IMR-90 (cell line): ENCODE measurements at regions not wholly inside any gene's neighbourhood (a gene's known extent, or its start where the extent isn't known, plus 50 kb on each side); places are given as distances from the start of the nearest gene placed in this dataset.

ENCODE experiments used
- ATAC-seq: fragments of 200-7000 bp; cut with Tn5 transposase; 2 replicates; pipeline ENCODE4 v1.9.1; 2020; ENCODE audit warnings: low read depth, mild to moderate bottlenecking, moderate library complexity
- BruUV-seq: library from RNA; stranded (reverse); fragments of 400-500 nt; replicated peaks from 2 replicates; lab custom pipeline; 2021; lab: Mats Ljungman, UMichigan
- CTCF ChIA-PET: fragments of 300-600 bp; formaldehyde crosslinking; extraction: SDS; loops from one replicate; lab custom pipeline; 2021; ENCODE audit warnings: antibody characterized with exemption; lab: Yijun Ruan, JAX
- POLR2A ChIA-PET: fragments of 300-600 bp; sonication (Branson Sonifier 250); formaldehyde crosslinking; loops from one replicate; lab custom pipeline; 2022; ENCODE audit warnings: antibody characterized with exemption; ENCODE audit not compliant: unreplicated experiment; lab: Charles Lee
- DNase-seq: peaks from one replicate; pipeline ENCODE4 v3.0.0; 2013
- H2AFZ ChIP-seq: replicated peaks from 2 replicates; pipeline ENCODE3; 2013; ENCODE audit warnings: low read length, mild to moderate bottlenecking; ENCODE audit not compliant: poor library complexity
- H2AK5ac ChIP-seq: 2 replicates; pipeline ENCODE4 v1.6.1; 2013; ENCODE audit warnings: low read depth, low read length, inconsistent platforms
- H2AK9ac ChIP-seq: replicated peaks from 2 replicates; pipeline ENCODE3; 2013; ENCODE audit warnings: mild to moderate bottlenecking, low read depth, low read length, moderate library complexity; ENCODE audit not compliant: poor library complexity
- H2BK120ac ChIP-seq: 2 replicates; pipeline ENCODE4 v1.6.1; 2013; ENCODE audit warnings: low read depth, low read length, inconsistent platforms
- H2BK15ac ChIP-seq: 3 replicates; pipeline ENCODE4 v1.6.1; 2013; ENCODE audit warnings: low read depth, low read length, inconsistent platforms
- H2BK20ac ChIP-seq: 2 replicates; pipeline ENCODE4 v1.6.1; 2013; ENCODE audit warnings: low read depth, mild to moderate bottlenecking, inconsistent platforms, low read length, moderate library complexity
- H2BK5ac ChIP-seq: 2 replicates; pipeline ENCODE4 v1.6.1; 2013; ENCODE audit warnings: mild to moderate bottlenecking, low read depth, low read length, inconsistent platforms; ENCODE audit not compliant: poor library complexity, severe bottlenecking
- H3K14ac ChIP-seq: replicated peaks from 2 replicates; pipeline ENCODE4 v1.6.1; 2013; ENCODE audit warnings: low read depth, low read length, inconsistent platforms
- H3K18ac ChIP-seq: 2 replicates; pipeline ENCODE4 v1.6.1; 2013; ENCODE audit warnings: low read depth, low read length, control low read depth
- H3K23ac ChIP-seq: 2 replicates; pipeline ENCODE4 v1.6.1; 2013; ENCODE audit warnings: low read depth, low read length, inconsistent platforms
- H3K27ac ChIP-seq: 2 replicates; pipeline ENCODE4 v1.5.1; 2013; ENCODE audit warnings: mild to moderate bottlenecking, control low read depth, low read length; ENCODE audit not compliant: insufficient read depth
- H3K27me3 ChIP-seq: 2 replicates; pipeline ENCODE4 v1.6.1; 2013; ENCODE audit warnings: low read length; ENCODE audit not compliant: control insufficient read depth, insufficient read depth
- H3K36me3 ChIP-seq: 2 replicates; pipeline ENCODE4 v1.6.1; 2013; ENCODE audit warnings: low read length, mixed read lengths; ENCODE audit not compliant: control insufficient read depth, insufficient read depth
- H3K4ac ChIP-seq: 2 replicates; pipeline ENCODE4 v1.6.1; 2013; ENCODE audit warnings: low read depth, low read length, inconsistent platforms
- H3K4me1 ChIP-seq: 2 replicates; pipeline ENCODE4 v1.6.1; 2013; ENCODE audit warnings: low read length, mixed read lengths; ENCODE audit not compliant: control insufficient read depth, insufficient read depth
- H3K4me2 ChIP-seq: 2 replicates; pipeline ENCODE4 v1.6.1; 2013; ENCODE audit warnings: low read depth, mild to moderate bottlenecking, control low read depth, low read length, moderate library complexity
- H3K4me3 ChIP-seq: 2 replicates; pipeline ENCODE4 v1.5.1; 2013; ENCODE audit warnings: low read depth, mild to moderate bottlenecking, control low read depth, low read length, moderate library complexity; ENCODE audit not compliant: insufficient read depth
- H3K56ac ChIP-seq: 2 replicates; pipeline ENCODE4 v1.6.1; 2013; ENCODE audit warnings: low read length, inconsistent platforms; ENCODE audit not compliant: insufficient read depth; ENCODE audit errors: extremely low read depth
- H3K79me1 ChIP-seq, 2 experiments: 2 replicates each; pipeline ENCODE4 v1.6.1; 2013; ENCODE audit warnings: low read length in 2 of 2, inconsistent platforms in 1 of 2, low read depth in 1 of 2
- H3K9ac ChIP-seq: 2 replicates; pipeline ENCODE4 v1.6.1; 2013; ENCODE audit warnings: low read depth, low read length, control low read depth
- H3K9me1 ChIP-seq: 2 replicates; pipeline ENCODE4 v1.6.1; 2013; ENCODE audit warnings: low read length, inconsistent platforms; ENCODE audit not compliant: insufficient read depth
- H3K9me3 ChIP-seq: 2 replicates; pipeline ENCODE4 v1.6.1; 2013; ENCODE audit warnings: low read length; ENCODE audit not compliant: control insufficient read depth, insufficient read depth
- H4K20me1 ChIP-seq: 2 replicates; pipeline ENCODE4 v1.6.1; 2013; ENCODE audit warnings: low read length, inconsistent platforms; ENCODE audit not compliant: insufficient read depth
- H4K5ac ChIP-seq: 2 replicates; pipeline ENCODE4 v1.6.1; 2013; ENCODE audit warnings: mild to moderate bottlenecking, low read depth, low read length, control low read depth
- H4K8ac ChIP-seq, 2 experiments: 2 replicates each; pipeline ENCODE4 v1.6.1; 2013; ENCODE audit warnings: low read depth in 2 of 2, low read length in 2 of 2, control low read depth in 1 of 2, inconsistent platforms in 1 of 2
- H4K91ac ChIP-seq: 2 replicates; pipeline ENCODE4 v1.6.1; 2013; ENCODE audit warnings: low read depth, low read length, inconsistent platforms; ENCODE audit not compliant: insufficient read depth
- BHLHE40 ChIP-seq: fragments of 150-350 bp; IDR thresholded peaks from 2 replicates; pipeline ENCODE4 v1.6.1; 2016; ENCODE audit warnings: mild to moderate bottlenecking, low read depth, low read length
- CEBPB ChIP-seq: IDR thresholded peaks from 2 replicates; pipeline ENCODE4 v1.6.1; 2012; ENCODE audit warnings: low read depth, low read length, improper control_type of control experiment
- CTCF ChIP-seq: conservative IDR thresholded peaks from 2 replicates; pipeline ENCODE4 v1.5.1; 2012; ENCODE audit warnings: mild to moderate bottlenecking, low read depth, low read length, improper control_type of control experiment
- ELK1 ChIP-seq: fragments of 150-350 bp; IDR thresholded peaks from 2 replicates; pipeline ENCODE4 v1.6.1; 2016; ENCODE audit warnings: low read depth, mild to moderate bottlenecking, low read length, moderate library complexity, borderline replicate concordance
- FOS ChIP-seq: fragments of 150-350 bp; IDR thresholded peaks from 2 replicates; pipeline ENCODE4 v1.6.1; 2016; ENCODE audit warnings: low read depth, low read length
- MAFK ChIP-seq: IDR thresholded peaks from 2 replicates; pipeline ENCODE4 v1.6.1; 2012; ENCODE audit warnings: low read depth, low read length, improper control_type of control experiment
- MXI1 ChIP-seq: IDR thresholded peaks from 2 replicates; pipeline ENCODE4 v1.6.1; 2012; ENCODE audit warnings: low read depth, mild to moderate bottlenecking, low read length, moderate library complexity, borderline replicate concordance
- NFE2L2 ChIP-seq: fragments of 150-350 bp; IDR thresholded peaks from 2 replicates; pipeline ENCODE4 v1.6.1; 2016; ENCODE audit warnings: low read depth, mild to moderate bottlenecking, low read length
- POLR2A ChIP-seq: IDR thresholded peaks from 2 replicates; pipeline ENCODE4 v1.6.1; 2012; ENCODE audit warnings: mild to moderate bottlenecking, low read depth, low read length
- RAD21 ChIP-seq: IDR thresholded peaks from 2 replicates; pipeline ENCODE4 v1.6.1; 2012; ENCODE audit warnings: low read length, improper control_type of control experiment
- RCOR1 ChIP-seq: IDR thresholded peaks from 2 replicates; pipeline ENCODE4 v1.6.1; 2012; ENCODE audit warnings: mild to moderate bottlenecking, low read length, improper control_type of control experiment; ENCODE audit not compliant: insufficient replicate concordance
- RFX5 ChIP-seq: IDR thresholded peaks from 2 replicates; pipeline ENCODE4 v1.8.0; 2012; ENCODE audit warnings: low read depth, mild to moderate bottlenecking, low read length, moderate library complexity
- SMC3 ChIP-seq: fragments of 150-350 bp; IDR thresholded peaks from 2 replicates; pipeline ENCODE4 v1.6.1; 2016; ENCODE audit warnings: low read depth, mild to moderate bottlenecking, antibody characterized with exemption, low read length, moderate library complexity
- USF2 ChIP-seq: fragments of 150-350 bp; IDR thresholded peaks from 2 replicates; pipeline ENCODE4 v1.6.1; 2017; ENCODE audit warnings: mild to moderate bottlenecking, antibody characterized with exemption, low read length, low read depth
- WGBS, 2 experiments: methylation state at CpG; one replicate each; pipeline versions ENCODE4 v1.1.5 to v1.1.7; 2013; ENCODE audit warnings: missing lambda C conversion rate in 2 of 2; ENCODE audit not compliant: insufficient read length in 1 of 2; ENCODE audit errors: extremely low coverage in 2 of 2; 5-methylcytosine and 5-hydroxymethylcytosine counted together
- dilution Hi-C: fragments of 300-500 bp; cut with HindIII; formaldehyde crosslinking; loops from one replicate; pipeline ENCODE4 v1.14.3; 2018; ENCODE audit warnings: low sequenced_read_pairs; ENCODE audit not compliant: unreplicated experiment
- in situ Hi-C: fragments of 300-500 bp; cut with MboI; formaldehyde crosslinking; loops from 3 replicates; pipeline ENCODE4 v1.14.3; 2019; ENCODE audit warnings: low sequenced_read_pairs, inconsistent platforms, mixed read lengths
- intact Hi-C: fragments of 100-400 bp; cut with micrococcal nuclease; formaldehyde crosslinking; loops from 2 replicates; pipeline ENCODE4 v1.10.0; 2022

- no CpG with 5 or more reads among the region's 4 CpGs for WGBS, 2 experiments
- in situ Hi-C loops = no loop called here
Measured at GRCh38 chr10:21061982-21062381, 164.9 kb upstream of the NEBL start.

More at GRCh38 chr10:21061982-21062381, 164.9 kb upstream of the NEBL start:
- H3K36me3 ChIP-seq = no peaks in the 10 kb centered on the region
- no peak overlapping the region for H2BK15ac ChIP-seq
- no peak overlapping the region for H3K23ac ChIP-seq
- no peak overlapping the region for H3K4ac ChIP-seq
- H3K4me3 ChIP-seq = no peak overlapping the region
- no TSS peak for BruUV-seq
- H2BK5ac ChIP-seq = no peak overlapping the region
- no peak overlapping the region for H2BK20ac ChIP-seq
- dilution Hi-C loops (no loop called here), intact Hi-C loops (no loop called here)
- H2AK5ac ChIP-seq = no peak overlapping the region
- H3K14ac ChIP-seq = no peak overlapping the region
- no peaks in the 10 kb centered on the region for H3K4me1 ChIP-seq
- ATAC-seq (no peak), DNase-seq (no peak)
- no peak overlapping the region for H4K5ac ChIP-seq
- no peaks in the 10 kb centered on the region for H3K27me3 ChIP-seq
- H4K91ac ChIP-seq = no peak overlapping the region
- H3K4me2 ChIP-seq = no peak overlapping the region
- no peak overlapping the region for H3K9ac ChIP-seq
- H2AK9ac ChIP-seq = no peak overlapping the region
- no peak overlapping the region for H3K18ac ChIP-seq
- H4K8ac ChIP-seq = no peak overlapping the region
- no peak overlapping the region for H3K27ac ChIP-seq
- H4K20me1 ChIP-seq = no peaks in the 10 kb centered on the region
- no peak overlapping the region for H3K56ac ChIP-seq
- TF ChIP-seq FOS (no peak), MAFK (no peak), USF2 (no peak), RFX5 (no peak), ELK1 (no peak), RAD21 (no peak), CEBPB (no peak), RCOR1 (no peak), MXI1 (no peak), SMC3 (no peak), NFE2L2 (no peak), CTCF (no peak), POLR2A (no peak), BHLHE40 (no peak)
- no peaks in the 10 kb centered on the region for H3K9me1 ChIP-seq
- POLR2A ChIA-PET = no interaction called here
- no peak overlapping the region for H2BK120ac ChIP-seq
- CTCF ChIA-PET = no interaction called here
- H3K9me3 ChIP-seq = peaks cover 2% of the 10 kb centered on the region; the same call in 1 of the 2 replicates
- no peaks in the 10 kb centered on the region for H3K79me1 ChIP-seq
- H2AFZ ChIP-seq = no peak overlapping the region
